HFFc6 (cell line): ENCODE measurements at regions not wholly inside any gene's neighbourhood (a gene's known extent, or its start where the extent isn't known, plus 50 kb on each side); places are given as distances from the start of the nearest gene placed in this dataset.

Source experiments
- DNase-seq: peaks from one replicate; pipeline ENCODE4 v3.0.0-alpha.2; 2018
- H3K27ac Mint-ChIP-seq: 2 replicates; pipeline ENCODE4 v1.8.0; 2020; ENCODE audit warnings: mild to moderate bottlenecking, mixed read lengths
- H3K27me3 Mint-ChIP-seq: 2 replicates; pipeline ENCODE4 v1.8.0; 2021; ENCODE audit warnings: mild to moderate bottlenecking, moderate library complexity, mixed read lengths; ENCODE audit not compliant: insufficient read depth
- H3K36me3 Mint-ChIP-seq: 2 replicates; pipeline ENCODE4 v1.8.0; 2021; ENCODE audit warnings: low read depth, mixed read lengths
- H3K4me1 Mint-ChIP-seq: 2 replicates; pipeline ENCODE4 v1.8.0; 2020; ENCODE audit warnings: low read depth, mixed read lengths
- H3K4me3 Mint-ChIP-seq: 2 replicates; pipeline ENCODE4 v1.8.0; 2020; ENCODE audit warnings: mild to moderate bottlenecking, moderate library complexity, mixed read lengths
- H3K9me3 Mint-ChIP-seq: 2 replicates; pipeline ENCODE4 v1.8.0; 2020; ENCODE audit warnings: mild to moderate bottlenecking, mixed read lengths
- TF ChIP-seq, protein P1 (sequence below): fragments of 200-600 bp; sonication (generic); IDR thresholded peaks from 2 replicates; pipeline ENCODE4 v1.5.0; 2021; ENCODE audit warnings: antibody characterized with exemption, mild to moderate bottlenecking

DNA sequence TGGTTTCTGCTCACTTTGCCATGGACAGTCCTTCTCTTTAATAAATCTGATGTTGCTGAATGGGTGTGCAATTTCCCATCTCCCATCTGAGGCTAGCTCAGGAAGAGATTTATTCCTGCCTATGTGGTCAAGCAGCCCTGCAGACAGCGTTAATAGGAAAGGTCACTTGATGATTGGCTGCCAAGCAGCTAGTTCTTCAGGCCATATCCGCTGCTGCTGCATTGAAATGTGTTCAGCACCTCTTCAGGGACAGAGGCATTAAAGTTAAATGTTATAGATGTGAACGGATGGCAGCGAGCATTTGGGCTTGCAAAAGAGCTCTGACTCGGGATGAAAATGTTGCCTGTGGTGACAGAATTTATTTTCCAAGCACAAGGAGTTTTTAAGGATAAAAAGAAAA lies 474.2 kb downstream of the PIK3C3 start:
- Mint-ChIP-seq H3K4me3 (no peak overlapping the region), H3K27ac (no peak overlapping the region), H3K9me3 (peaks cover 20% of the 10 kb centered on the region), H3K27me3 (no peaks in the 10 kb centered on the region), H3K4me1 (no peaks in the 10 kb centered on the region), H3K36me3 (no peaks in the 10 kb centered on the region)
- DNase-seq = no peak
- TF ChIP-seq, protein P1, sequence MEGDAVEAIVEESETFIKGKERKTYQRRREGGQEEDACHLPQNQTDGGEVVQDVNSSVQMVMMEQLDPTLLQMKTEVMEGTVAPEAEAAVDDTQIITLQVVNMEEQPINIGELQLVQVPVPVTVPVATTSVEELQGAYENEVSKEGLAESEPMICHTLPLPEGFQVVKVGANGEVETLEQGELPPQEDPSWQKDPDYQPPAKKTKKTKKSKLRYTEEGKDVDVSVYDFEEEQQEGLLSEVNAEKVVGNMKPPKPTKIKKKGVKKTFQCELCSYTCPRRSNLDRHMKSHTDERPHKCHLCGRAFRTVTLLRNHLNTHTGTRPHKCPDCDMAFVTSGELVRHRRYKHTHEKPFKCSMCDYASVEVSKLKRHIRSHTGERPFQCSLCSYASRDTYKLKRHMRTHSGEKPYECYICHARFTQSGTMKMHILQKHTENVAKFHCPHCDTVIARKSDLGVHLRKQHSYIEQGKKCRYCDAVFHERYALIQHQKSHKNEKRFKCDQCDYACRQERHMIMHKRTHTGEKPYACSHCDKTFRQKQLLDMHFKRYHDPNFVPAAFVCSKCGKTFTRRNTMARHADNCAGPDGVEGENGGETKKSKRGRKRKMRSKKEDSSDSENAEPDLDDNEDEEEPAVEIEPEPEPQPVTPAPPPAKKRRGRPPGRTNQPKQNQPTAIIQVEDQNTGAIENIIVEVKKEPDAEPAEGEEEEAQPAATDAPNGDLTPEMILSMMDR = no peak

DNA sequence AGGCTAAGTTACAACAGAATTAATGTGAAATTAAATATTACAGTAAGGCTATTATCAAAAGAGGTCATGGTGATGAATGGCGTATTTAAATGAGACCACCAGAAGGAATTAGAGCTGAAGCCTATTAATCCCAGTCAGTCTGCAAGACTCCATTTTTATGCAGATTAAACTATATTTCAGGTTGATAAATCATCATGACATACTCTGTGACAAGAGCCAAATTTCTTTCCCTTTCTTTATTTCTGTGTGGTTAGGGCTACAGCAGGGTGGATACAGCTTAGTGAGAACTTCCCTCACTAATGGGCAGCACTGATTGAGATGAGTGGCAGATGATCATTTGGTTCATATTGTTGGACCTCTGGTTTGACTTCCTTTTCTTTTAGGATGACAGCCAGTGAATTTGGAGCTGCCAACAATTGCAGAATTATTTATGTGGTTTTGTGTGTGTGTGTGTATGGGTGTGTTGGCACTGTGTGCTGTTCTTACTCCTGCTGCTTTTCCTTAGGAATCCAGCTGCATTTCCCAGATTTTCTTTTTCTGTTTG lies 481.3 kb downstream of the PIK3C3 start:
- no peak for DNase-seq
- H3K9me3 Mint-ChIP-seq = peaks cover 20% of the 10 kb centered on the region
- H3K36me3 Mint-ChIP-seq = no peaks in the 10 kb centered on the region
- no peaks in the 10 kb centered on the region for H3K27me3 Mint-ChIP-seq
- no peak overlapping the region for H3K4me3 Mint-ChIP-seq
- no peaks in the 10 kb centered on the region for H3K4me1 Mint-ChIP-seq
- TF ChIP-seq, protein P1 = no peak
- H3K27ac Mint-ChIP-seq = no peak overlapping the region

DNA sequence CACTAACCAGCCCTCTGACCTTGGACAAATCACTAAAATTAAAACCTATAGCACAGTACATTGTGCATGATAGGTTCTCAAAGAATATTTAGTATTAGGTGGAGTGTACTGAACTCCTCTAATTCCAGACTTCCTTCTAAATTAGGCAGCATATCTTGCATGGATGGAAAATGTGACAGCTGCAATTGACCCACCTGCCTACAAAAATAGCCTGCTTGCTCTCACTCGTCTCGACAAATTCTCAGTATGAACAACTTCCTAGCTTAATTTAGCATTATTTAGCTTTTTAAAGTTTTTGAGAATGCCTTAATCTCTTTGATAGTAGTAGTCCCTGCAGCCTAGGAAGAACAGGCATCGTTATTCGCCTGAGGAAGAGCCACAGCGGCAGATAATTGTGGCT lies 482.0 kb downstream of the PIK3C3 start:
- no peak for DNase-seq
- TF ChIP-seq, protein P1 = no peak
- Mint-ChIP-seq H3K27ac (no peak overlapping the region), H3K4me1 (no peaks in the 10 kb centered on the region), H3K36me3 (no peaks in the 10 kb centered on the region), H3K9me3 (peaks cover 22% of the 10 kb centered on the region), H3K27me3 (no peaks in the 10 kb centered on the region), H3K4me3 (no peak overlapping the region)

DNA sequence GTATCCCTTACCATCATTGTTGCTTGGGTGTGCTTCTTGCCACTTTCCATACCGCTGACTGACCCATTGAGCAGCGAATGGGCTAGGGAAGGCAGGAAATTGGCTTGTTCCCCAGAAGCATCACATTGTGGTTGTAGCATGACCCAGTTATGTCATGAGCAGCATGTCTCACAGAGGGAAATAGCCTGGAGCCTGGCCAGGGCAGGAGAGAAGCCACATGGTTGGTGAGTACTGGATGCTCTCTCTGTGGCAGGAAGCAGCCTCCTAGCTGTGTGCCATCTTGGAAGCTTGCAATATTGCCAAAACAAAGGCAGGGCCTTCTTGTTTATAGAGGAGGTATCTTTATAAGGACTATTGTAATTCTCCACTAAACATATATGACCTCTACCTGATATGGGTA lies 482.6 kb downstream of the PIK3C3 start:
- Mint-ChIP-seq H3K9me3 (peaks cover 29% of the 10 kb centered on the region), H3K36me3 (no peaks in the 10 kb centered on the region)

DNA sequence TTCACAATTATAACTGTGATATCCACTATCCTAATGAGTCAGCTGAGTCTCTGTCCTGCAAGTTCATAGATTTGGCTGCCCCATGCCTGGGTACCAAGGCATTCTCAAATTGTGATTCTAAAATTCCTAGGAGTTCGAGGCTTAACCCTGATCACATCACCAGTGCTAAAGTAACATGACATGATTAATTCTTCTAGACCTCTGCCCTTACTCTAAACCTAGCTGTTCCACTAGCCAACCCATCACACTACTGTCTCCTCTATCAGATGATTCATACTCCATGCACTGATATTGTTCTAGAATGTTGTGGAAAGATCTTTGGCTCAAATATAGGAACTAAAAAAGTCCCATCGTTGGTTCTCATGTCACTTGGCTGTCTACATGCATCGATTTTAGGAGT lies 487.6 kb downstream of the PIK3C3 start:
- H3K27ac Mint-ChIP-seq = no peak overlapping the region
- H3K27me3 Mint-ChIP-seq = no peaks in the 10 kb centered on the region; the same call in 1 of the 2 replicates
- TF ChIP-seq, protein P1 = no peak
- H3K9me3 Mint-ChIP-seq = peaks cover 40% of the 10 kb centered on the region
- no peak for DNase-seq
- no peaks in the 10 kb centered on the region; the same call in 1 of the 2 replicates for H3K36me3 Mint-ChIP-seq
- no peaks in the 10 kb centered on the region for H3K4me1 Mint-ChIP-seq
- no peak overlapping the region for H3K4me3 Mint-ChIP-seq

More for the DNA sequence above, 482.6 kb downstream of the PIK3C3 start:
- DNase-seq = no peak
- Mint-ChIP-seq H3K27ac (no peak overlapping the region), H3K4me3 (no peak overlapping the region), H3K4me1 (no peaks in the 10 kb centered on the region), H3K27me3 (no peaks in the 10 kb centered on the region)
- TF ChIP-seq, protein P1 = no peak

DNA sequence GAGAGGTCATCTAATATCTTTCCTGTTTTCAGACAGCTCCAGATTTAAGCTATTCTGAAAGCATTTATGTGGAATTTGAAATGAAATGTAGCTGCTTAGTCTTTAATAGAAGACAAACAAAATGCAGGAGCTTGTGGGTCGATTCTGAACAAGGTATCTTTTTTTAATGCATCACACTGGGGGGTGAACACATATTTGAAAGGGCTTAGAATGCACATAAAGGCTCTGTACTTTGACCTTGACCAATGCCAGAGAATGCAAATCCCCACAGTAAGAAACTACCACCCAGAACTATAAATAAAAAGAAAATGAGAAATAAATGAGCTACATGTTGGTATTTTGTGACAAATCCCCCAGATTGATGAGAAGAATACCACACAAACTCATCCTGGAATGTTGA lies 489.3 kb downstream of the PIK3C3 start:
- Mint-ChIP-seq H3K27ac (no peak overlapping the region), H3K4me3 (no peak overlapping the region), H3K4me1 (no peaks in the 10 kb centered on the region), H3K9me3 (peaks cover 52% of the 10 kb centered on the region), H3K36me3 (no peaks in the 10 kb centered on the region; the same call in 1 of the 2 replicates), H3K27me3 (no peaks in the 10 kb centered on the region; the same call in 1 of the 2 replicates)
- no peak for DNase-seq
- TF ChIP-seq, protein P1 = no peak
